DMS79 (cell line): ENCODE measurements at regions not wholly inside any gene's neighbourhood (a gene's known extent, or its start where the extent isn't known, plus 50 kb on each side); places are given as distances from the start of the nearest gene placed in this dataset.
A peak's percentile ranks its signal among the peaks of the same experiment; 100 is the strongest.

ENCODE experiments used
- DNase-seq: peaks from one replicate; lab custom pipeline; 2025; lab: John Stamatoyannopoulos, UW

DNA sequence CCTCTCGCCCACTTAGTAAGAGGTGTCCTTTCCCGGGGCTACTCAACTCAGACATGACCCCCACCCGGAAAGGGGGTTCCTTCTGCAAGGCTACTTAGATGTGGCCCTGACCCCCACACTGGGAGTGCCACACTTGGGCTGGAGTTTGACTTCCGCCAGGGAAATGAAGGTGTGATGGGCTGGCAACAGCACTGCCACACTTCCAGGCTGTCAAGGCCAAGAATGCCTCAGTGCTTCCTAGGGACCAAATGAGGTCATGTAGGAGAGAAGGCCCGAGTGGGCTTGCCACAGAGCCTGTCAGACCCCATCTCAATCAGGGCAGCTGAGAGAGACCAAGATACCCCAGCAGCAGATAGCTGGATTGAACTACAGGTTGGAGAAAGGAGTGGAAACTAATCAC lies 55.5 kb downstream of the DRD1 start:
- no peak for DNase-seq

- DNase-seq: no peak
These were observed 56.8 kb downstream of the DRD1 start for GRCh38 chr5:175387144-175387543.

DNA sequence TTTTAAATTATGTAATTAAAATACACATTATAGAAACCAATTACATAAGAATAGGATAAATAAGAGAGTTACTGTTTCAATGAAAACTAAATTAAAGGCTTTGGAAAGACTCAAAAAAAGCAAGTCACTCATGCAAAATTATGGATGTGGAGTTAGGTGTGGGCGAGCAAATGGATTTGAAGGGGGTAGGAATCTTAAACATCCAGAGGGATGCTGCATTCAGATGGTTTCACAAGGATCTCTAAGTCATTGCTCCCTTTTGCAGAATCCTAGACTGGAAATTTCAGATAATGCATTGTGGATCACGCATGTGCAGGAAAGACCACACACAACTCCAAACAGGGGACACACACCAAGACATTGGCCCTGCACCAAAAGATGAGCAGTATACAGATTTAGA lies 57.5 kb downstream of the DRD1 start:
- DNase-seq: no peak

DNA sequence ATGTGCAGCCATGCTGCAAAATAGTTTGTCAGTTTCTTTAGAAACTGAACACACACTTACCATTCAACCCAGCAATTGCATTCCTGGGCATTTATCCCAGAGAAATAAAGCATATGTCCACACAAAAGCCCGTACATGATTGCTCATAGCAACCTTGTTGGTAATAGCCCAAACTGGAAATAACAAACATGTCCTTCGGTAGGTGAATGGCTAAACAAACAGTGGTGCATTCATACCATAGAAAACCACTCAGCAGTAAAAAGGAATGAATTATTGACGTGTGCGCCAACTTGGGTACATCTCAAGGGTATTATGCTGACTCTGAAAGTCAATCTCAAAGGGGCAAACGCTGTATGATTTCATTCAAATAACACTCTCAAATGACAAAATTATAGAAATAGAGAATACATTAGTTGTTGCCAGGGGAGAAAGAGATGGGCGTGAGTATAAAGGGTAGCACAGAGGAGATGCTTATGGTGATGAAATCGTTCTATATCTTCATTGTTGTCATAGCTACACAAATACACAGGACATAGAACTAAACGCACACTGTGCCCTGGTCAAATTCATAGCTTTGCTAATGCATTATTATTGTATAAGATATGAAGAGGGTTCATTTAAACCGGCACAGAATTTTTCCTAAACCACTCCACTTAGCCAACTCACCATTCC lies 58.2 kb downstream of the DRD1 start:
- DNase-seq: peak; percentile 62

GRCh38 chr5:175384724-175385552 lies 59.0 kb downstream of the DRD1 start:
- no peak for DNase-seq

DNA sequence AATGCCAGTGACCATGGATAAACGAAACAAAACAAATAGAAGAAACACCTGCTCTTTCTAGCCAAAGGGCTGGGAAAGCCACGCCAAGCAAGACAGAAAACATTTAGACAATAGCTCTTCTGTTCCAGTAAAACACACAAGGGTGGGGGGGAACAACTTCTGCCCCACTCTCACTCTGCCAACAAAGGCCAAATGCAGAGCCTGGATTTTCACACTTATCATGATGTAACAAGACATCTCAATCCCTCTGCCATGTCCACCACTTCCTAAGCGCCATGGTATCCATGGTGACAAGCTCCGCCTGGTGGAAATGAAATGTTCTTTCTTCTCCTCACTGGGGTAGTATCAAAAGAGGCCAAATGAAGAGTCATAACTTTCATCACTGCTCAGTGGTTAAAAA lies 60.6 kb downstream of the DRD1 start:
- no peak for DNase-seq

GRCh38 chr5:175382171-175382570 lies 61.8 kb downstream of the DRD1 start:
- DNase-seq: no peak

GRCh38 chr5:175381130-175381529 lies 62.9 kb downstream of the DRD1 start:
- no peak for DNase-seq

- DNase-seq: no peak
These were observed 63.3 kb downstream of the DRD1 start for GRCh38 chr5:175380701-175381100.

DNA sequence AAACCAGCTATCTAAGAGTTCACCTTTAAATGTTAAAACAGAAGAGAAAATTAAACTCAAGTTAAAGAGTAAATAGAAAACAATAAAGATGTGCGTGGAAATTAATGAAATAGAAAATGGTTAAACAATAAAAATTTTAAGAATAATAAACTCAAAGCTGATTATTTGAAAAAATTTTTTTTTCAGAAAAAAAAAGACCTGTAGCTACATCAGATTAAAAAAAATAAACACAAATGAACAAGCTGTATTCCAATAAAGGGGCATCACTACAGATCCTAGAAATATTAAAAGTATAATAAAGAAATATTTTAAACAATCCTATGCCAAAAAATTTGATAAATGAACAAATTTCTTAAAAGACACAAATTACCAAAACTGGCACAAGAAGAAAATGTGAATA lies 64.1 kb downstream of the DRD1 start:
- no peak for DNase-seq

DNA sequence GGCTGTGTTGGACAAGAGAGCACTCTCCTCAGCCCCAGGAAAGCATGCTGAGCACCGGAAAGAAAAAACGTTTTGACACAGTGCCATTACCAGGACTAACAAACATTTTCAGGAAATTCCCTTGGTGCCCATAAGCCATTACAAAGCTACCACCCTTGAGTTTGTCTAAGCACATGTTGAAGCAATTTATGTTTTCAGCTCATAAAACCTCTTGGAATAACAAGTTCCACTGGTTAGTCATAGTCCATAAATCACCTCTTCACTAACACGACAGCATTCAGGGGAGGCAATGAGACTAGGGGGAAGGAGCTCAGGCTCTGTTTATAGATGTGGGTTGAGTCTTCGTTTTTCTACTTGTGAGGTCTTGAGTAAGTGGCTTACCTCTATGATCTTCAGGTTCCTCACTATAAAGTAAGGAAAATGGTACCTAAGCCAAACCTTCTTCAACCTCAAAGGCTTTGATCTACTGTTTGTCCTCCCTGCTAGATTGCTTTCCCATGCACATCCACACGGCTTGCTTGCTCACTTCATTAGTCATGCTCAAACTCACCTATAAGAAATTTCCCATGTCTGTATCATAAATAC lies 65.4 kb downstream of the DRD1 start:
- DNase-seq: peak; percentile 94

- no peak for DNase-seq
These were observed 66.2 kb downstream of the DRD1 start for GRCh38 chr5:175377816-175378215.

- no peak for DNase-seq
These were observed 69.7 kb downstream of the DRD1 start for GRCh38 chr5:175374166-175374875.

GRCh38 chr5:175365866-175366265 lies 78.1 kb downstream of the DRD1 start:
- DNase-seq: no peak

GRCh38 chr5:175363300-175363699 lies 80.7 kb downstream of the DRD1 start:
- DNase-seq: no peak

- DNase-seq: no peak
These were observed 86.0 kb downstream of the DRD1 start for GRCh38 chr5:175357995-175358394.

DNA sequence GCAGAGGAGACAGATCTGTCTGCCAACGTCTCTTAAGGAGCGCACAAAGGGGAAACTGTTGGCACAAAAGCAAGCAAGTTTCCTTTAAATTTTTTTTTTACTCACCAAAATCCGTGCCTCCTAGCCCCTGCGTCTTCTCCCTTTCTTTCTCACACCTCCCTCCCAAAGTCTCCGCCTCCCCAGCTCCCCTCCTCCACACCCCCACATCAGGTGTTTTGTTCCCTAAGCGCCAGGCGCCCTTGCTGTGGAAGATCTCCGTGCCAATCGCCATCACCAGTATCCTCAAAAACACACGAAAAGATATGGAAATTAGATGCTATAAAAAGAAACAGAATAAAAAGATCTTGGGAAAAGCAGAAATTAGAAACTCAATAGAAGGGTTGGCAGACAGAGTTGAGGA lies 87.6 kb downstream of the DRD1 start:
- DNase-seq: no peak

DNA sequence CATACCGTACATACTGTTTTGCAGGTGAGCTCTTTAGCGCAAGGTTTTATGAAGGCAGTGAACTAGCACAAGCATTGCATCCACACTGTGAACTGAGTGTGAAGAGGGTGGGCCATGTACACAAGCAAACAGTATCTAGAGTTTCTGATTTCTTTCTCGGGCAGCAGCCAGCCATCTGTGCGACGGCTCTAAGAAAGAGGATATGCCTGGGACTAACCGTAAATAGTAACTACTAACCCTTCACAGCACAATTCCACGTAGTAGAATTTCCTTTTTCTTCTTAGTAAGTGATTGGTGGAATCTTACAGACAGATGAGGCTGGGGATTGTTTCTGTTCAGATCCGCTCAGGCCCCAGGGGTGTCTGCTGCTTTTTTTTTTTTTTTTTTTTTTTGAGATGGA lies 89.0 kb downstream of the DRD1 start:
- no peak for DNase-seq

- DNase-seq: no peak
These were observed 90.1 kb downstream of the DRD1 start for GRCh38 chr5:175353926-175354325.

GRCh38 chr5:175351897-175352590 lies 91.9 kb downstream of the DRD1 start:
- no peak for DNase-seq

- DNase-seq: no peak
These were observed 92.9 kb downstream of the DRD1 start for GRCh38 chr5:175351126-175351525.

- no peak for DNase-seq
These were observed 96.1 kb downstream of the DRD1 start for GRCh38 chr5:175347931-175348330.
